K562 (cell line): ENCODE measurements at regions not wholly inside any gene's neighbourhood (a gene's known extent, or its start where the extent isn't known, plus 50 kb on each side); places are given as distances from the start of the nearest gene placed in this dataset.

Experiments used
- ATAC-seq: fragments of 200-7000 bp; cut with Tn5 transposase; 3 replicates; pipeline ENCODE4 v1.9.1; 2020; ENCODE audit warnings: moderate library complexity
- BruUV-seq: library from RNA; stranded (reverse); fragments of 400-500 nt; replicated peaks from 2 replicates; lab custom pipeline; 2021; lab: Mats Ljungman, UMichigan
- CTCF ChIA-PET: fragments of 300-600 bp; formaldehyde crosslinking; extraction: SDS; loops from one replicate; lab custom pipeline; 2021; ENCODE audit warnings: low intra/inter-chr PET ratio; lab: Yijun Ruan, JAX
- POLR2A ChIA-PET: fragments of 300-600, 350-650 bp; sonication (Branson Sonifier 250); formaldehyde crosslinking; extraction: SDS; loops from one replicate; lab custom pipeline; 2021; ENCODE audit warnings: antibody characterized with exemption, inconsistent platforms; lab: Yijun Ruan, JAX
- DNase-seq, 4 experiments: peaks; one replicate each; pipeline versions ENCODE4 v3.0.0 to v3.0.0-alpha.2; 2011 to 2018; ENCODE audit warnings: low spot score in 3 of 4, mixed read lengths in 3 of 4; ENCODE audit errors: extremely low read depth in 1 of 4
- FAIRE-seq: peaks from 2 replicates; lab custom pipeline; 2011; peaks lifted over from hg19 to GRCh38; lab: Jason Lieb, UNC
- H2AFZ ChIP-seq: 2 replicates; pipeline ENCODE4 v1.6.0; 2011; ENCODE audit warnings: low read depth, low read length, control low read depth, inconsistent platforms
- H3K27ac ChIP-seq: fragments of 200-600 bp; 3 replicates; pipeline ENCODE4 v1.8.0; 2011; ENCODE audit warnings: low read depth, mild to moderate bottlenecking, control low read depth, inconsistent platforms, low read length, moderate library complexity, mixed read lengths; ENCODE audit errors: extremely low read depth
- H3K27me3 ChIP-seq, 2 experiments: fragments of 300-600 bp in 1 of 2; 2 replicates in 1 of 2; 3 replicates in 1 of 2; pipeline versions ENCODE4 v1.6.0 to v1.8.0; 2011; ENCODE audit warnings: inconsistent platforms in 2 of 2, low read length in 2 of 2, mild to moderate bottlenecking in 1 of 2, mixed read lengths in 1 of 2, moderate library complexity in 1 of 2; ENCODE audit not compliant: control insufficient read depth in 2 of 2, insufficient read depth in 2 of 2
- H3K36me3 ChIP-seq: fragments of 300-600 bp; 3 replicates; pipeline ENCODE4 v1.8.0; 2011; ENCODE audit warnings: mild to moderate bottlenecking, low read length, inconsistent platforms; ENCODE audit not compliant: control insufficient read depth, insufficient read depth
- H3K4me1 ChIP-seq, 2 experiments: fragments of 200-600 bp in 1 of 2; replicated peaks in 1 of 2; 2 replicates in 1 of 2; 3 replicates in 1 of 2; pipeline versions ENCODE4 v1.5.1 to v1.8.0; 2011; ENCODE audit warnings: inconsistent platforms in 2 of 2, low read length in 2 of 2, mild to moderate bottlenecking in 1 of 2, mixed read lengths in 1 of 2, moderate library complexity in 1 of 2; ENCODE audit not compliant: control insufficient read depth in 2 of 2, insufficient read depth in 2 of 2
- H3K4me2 ChIP-seq: 2 replicates; pipeline ENCODE4 v1.6.1; 2011; ENCODE audit warnings: low read length, control low read depth, inconsistent platforms, mixed read lengths; ENCODE audit not compliant: insufficient read depth
- H3K4me3 ChIP-seq: fragments of 200-600 bp; sonication (generic), shearing (Covaris generic); 2 replicates; pipeline ENCODE4 v1.5.1; 2016; ENCODE audit warnings: control low read depth, inconsistent platforms
- H3K79me2 ChIP-seq: fragments of 200-600 bp; 3 replicates; pipeline ENCODE4 v1.8.0; 2011; ENCODE audit warnings: low read length, inconsistent platforms; ENCODE audit not compliant: control insufficient read depth, insufficient read depth
- H3K9ac ChIP-seq, 2 experiments: 2 replicates each; pipeline versions ENCODE4 v1.6.0 to v1.6.1; 2011; ENCODE audit warnings: low read depth in 2 of 2, low read length in 2 of 2, control low read depth in 1 of 2, inconsistent platforms in 1 of 2, mild to moderate bottlenecking in 1 of 2, mixed read lengths in 1 of 2; ENCODE audit not compliant: insufficient read depth in 1 of 2
- H3K9me1 ChIP-seq: one replicate; pipeline ENCODE4 v1.6.0; 2011; ENCODE audit warnings: inconsistent platforms, mild to moderate bottlenecking, low read length, moderate library complexity; ENCODE audit not compliant: control insufficient read depth, insufficient read depth
- H3K9me3 ChIP-seq: replicated peaks from 2 replicates; pipeline ENCODE4 v1.5.1; 2011; ENCODE audit warnings: low read depth, low read length, inconsistent platforms; ENCODE audit not compliant: control insufficient read depth, insufficient read depth
- H4K20me1 ChIP-seq: replicated peaks from 2 replicates; pipeline ENCODE4 v1.6.1; 2011; ENCODE audit warnings: low read length, inconsistent platforms, mixed read lengths; ENCODE audit not compliant: control insufficient read depth, insufficient read depth
- ATF7 ChIP-seq: fragments of 450-650 bp; IDR thresholded peaks from 2 replicates; pipeline ENCODE4 v1.7.1; 2014; ENCODE audit warnings: mild to moderate bottlenecking, moderate library complexity
- BCLAF1 ChIP-seq, 2 experiments: fragments of 450-650 bp in 1 of 2; IDR thresholded peaks; 2 replicates each; pipeline ENCODE4 v1.6.1; 2011 to 2017; ENCODE audit warnings: low read depth in 2 of 2, antibody characterized with exemption in 1 of 2, borderline replicate concordance in 1 of 2, low read length in 1 of 2, mild to moderate bottlenecking in 1 of 2, mixed read lengths in 1 of 2; ENCODE audit not compliant: control insufficient read depth in 1 of 2
- CEBPB ChIP-seq: fragments of 450-650 bp; IDR thresholded peaks from 2 replicates; pipeline ENCODE4 v1.6.1; 2016; ENCODE audit warnings: missing genetic modification characterization, missing compliant biosample characterization
- CHD2 ChIP-seq: IDR thresholded peaks from 2 replicates; pipeline ENCODE4 v1.6.1; 2011; ENCODE audit warnings: low read depth, low read length
- E2F6 ChIP-seq, 2 experiments: IDR thresholded peaks; 2 replicates each; pipeline ENCODE4 v1.6.1; 2011; ENCODE audit warnings: borderline replicate concordance in 1 of 2, control low read depth in 1 of 2, low read depth in 1 of 2, low read length in 1 of 2, mild to moderate bottlenecking in 1 of 2, mixed read lengths in 1 of 2, moderate library complexity in 1 of 2; ENCODE audit not compliant: insufficient read depth in 1 of 2, insufficient read length in 1 of 2, poor library complexity in 1 of 2, severe bottlenecking in 1 of 2; ENCODE audit errors: extremely low read depth in 1 of 2
- ESRRB ChIP-seq: fragments of 250-450 bp; sonication (Bioruptor Pico); IDR thresholded peaks from 2 replicates; pipeline ENCODE4 v1.5.0; 2020; ENCODE audit warnings: mild to moderate bottlenecking, moderate library complexity, borderline replicate concordance
- KDM1A ChIP-seq, 2 experiments: fragments of 450-650 bp; IDR thresholded peaks; 2 replicates each; pipeline ENCODE4 v1.6.1; 2016; ENCODE audit warnings: mild to moderate bottlenecking in 2 of 2
- MAZ ChIP-seq, 2 experiments: fragments of 450-650 bp in 1 of 2; sonication (generic) in 1 of 2; formaldehyde crosslinking; IDR thresholded peaks in 1 of 2; conservative IDR thresholded peaks in 1 of 2; 2 replicates each; pipeline versions ENCODE4 v1.4.0 to v1.5.0; 2020; ENCODE audit warnings: mild to moderate bottlenecking in 1 of 2, missing genetic modification reagents in 1 of 2
- PHF20 ChIP-seq: fragments of 450-650 bp; IDR thresholded peaks from 2 replicates; pipeline ENCODE4 v1.6.1; 2018; ENCODE audit not compliant: partially characterized antibody
- POLR2AphosphoS2 ChIP-seq: IDR thresholded peaks from 2 replicates; pipeline ENCODE4 v1.6.1; 2012; ENCODE audit warnings: low read length, improper control_type of control experiment
- SP2 ChIP-seq: IDR thresholded peaks from 2 replicates; pipeline ENCODE4 v1.6.1; 2011; ENCODE audit warnings: mild to moderate bottlenecking, low read depth, low read length, moderate library complexity; ENCODE audit not compliant: poor library complexity, severe bottlenecking; ENCODE audit errors: extremely low read depth
- ZNF655 ChIP-seq: fragments of 250-450 bp; sonication (Bioruptor Pico); IDR thresholded peaks from 2 replicates; pipeline ENCODE4 v1.5.0; 2021
- ZNF830 ChIP-seq: fragments of 250-450 bp; sonication (Bioruptor Pico); IDR thresholded peaks from 2 replicates; pipeline ENCODE4 v1.5.0; 2021; ENCODE audit warnings: mild to moderate bottlenecking
- WGBS: fragments of 100-300 bp; shearing (Covaris generic); methylation state at CpG from one replicate; pipeline ENCODE4 v1.1.6; 2016; ENCODE audit warnings: low coverage, mixed read lengths; ENCODE audit not compliant: insufficient coverage; ENCODE audit errors: missing lambda C conversion rate; 5-methylcytosine and 5-hydroxymethylcytosine counted together
- in situ Hi-C: fragments of 300-500 bp; cut with MboI; formaldehyde crosslinking; loops from 4 replicates; pipeline ENCODE4 v1.15.0; 2018; ENCODE audit warnings: inconsistent platforms, mixed read lengths
- intact Hi-C: fragments of 100-400 bp; cut with micrococcal nuclease; formaldehyde crosslinking; loops from 2 replicates; pipeline ENCODE4 v1.14.2; 2022

GRCh38 chr10:91103384-91104192, 116.9 kb upstream of the PCGF5 start:
- DNase-seq, result peak; percentile 60 to 91 (median 76)
- peak; percentile 98 for ATAC-seq
- no peaks in the 10 kb centered on the region for H3K36me3 ChIP-seq
- peak; percentile 98 for FAIRE-seq
- H4K20me1 ChIP-seq, result no peaks in the 10 kb centered on the region
- H3K27ac ChIP-seq, result peak overlapping the region; percentile 89
- peaks cover 27 to 34% of the 10 kb centered on the region in 2 experiments for H3K4me1 ChIP-seq
- H3K27me3 ChIP-seq, result no peaks in the 10 kb centered on the region
- H3K4me2 ChIP-seq, result peak overlapping the region; percentile 76
- 0% methylated on average over 5 of the region's 5 CpGs for WGBS
- no TSS peak for BruUV-seq
- ChIA-PET CTCF (interaction anchor here (0.5 kb wide), 1 partner anchor 1607 kb away, joined by 3 read pairs; no protein-coding TSS in a partner anchor), POLR2A (interaction anchor here (0.6 kb wide), 3 partner anchors 12 to 1426 kb away, joined by 3 to 6 read pairs (median 3); no protein-coding TSS in a partner anchor)
- no peaks in the 10 kb centered on the region; the same call in none of the 2 replicates for H3K9me3 ChIP-seq
- peak overlapping the region; percentile 94 for H2AFZ ChIP-seq
- no peak overlapping the region for H3K4me3 ChIP-seq
- peak overlapping the region; percentile 64 to 72; a peak in 3 of 4 replicates for H3K9ac ChIP-seq
- H3K9me1 ChIP-seq, result no peaks in the 10 kb centered on the region
- intact Hi-C loops, result loop anchor here (5.0 kb wide), 2 partner anchors 59 to 104 kb away; no protein-coding TSS in a partner anchor
- in situ Hi-C loops, result no loop called here
- H3K79me2 ChIP-seq, result no peaks in the 10 kb centered on the region
- TF ChIP-seq MAZ (CRISPR knock-in tag; conservative IDR thresholded peaks at IDR 0.05 in 1 of 2, IDR thresholded peaks at IDR 0.05 in 1 of 2) (no peak), CEBPB (tag) (no peak), ZNF830 (CRISPR knock-in tag) (no peak), BCLAF1 (IDR thresholded peaks at IDR 0.05; ENCODE audit: borderline replicate concordance in 1 of 2, control insufficient read depth in 1 of 2, low read depth in 2 of 2, low read length in 1 of 2) (no peak), PHF20 (no peak), ESRRB (CRISPR knock-in tag) (no peak), SP2 (no peak), ZNF655 (CRISPR knock-in tag) (no peak), ATF7 (peak; percentile 38; the same call in 1 of the 2 replicates), POLR2AphosphoS2 (no peak), CHD2 (no peak), E2F6 (IDR thresholded peaks at IDR 0.05; ENCODE audit: borderline replicate concordance in 1 of 2, extremely low read depth in 1 of 2, insufficient read depth in 1 of 2, insufficient read length in 1 of 2, low read depth in 1 of 2, low read length in 1 of 2, poor library complexity in 1 of 2, severe bottlenecking in 1 of 2) (no peak), KDM1A (IDR thresholded peaks at IDR 0.05) (peak; percentile 42 to 58)
